ENCODE measurements at regions not wholly inside any gene's neighbourhood (a gene's known extent, or its start where the extent isn't known, plus 50 kb on each side); places are given as distances from the start of the nearest gene placed in this dataset.

DNA sequence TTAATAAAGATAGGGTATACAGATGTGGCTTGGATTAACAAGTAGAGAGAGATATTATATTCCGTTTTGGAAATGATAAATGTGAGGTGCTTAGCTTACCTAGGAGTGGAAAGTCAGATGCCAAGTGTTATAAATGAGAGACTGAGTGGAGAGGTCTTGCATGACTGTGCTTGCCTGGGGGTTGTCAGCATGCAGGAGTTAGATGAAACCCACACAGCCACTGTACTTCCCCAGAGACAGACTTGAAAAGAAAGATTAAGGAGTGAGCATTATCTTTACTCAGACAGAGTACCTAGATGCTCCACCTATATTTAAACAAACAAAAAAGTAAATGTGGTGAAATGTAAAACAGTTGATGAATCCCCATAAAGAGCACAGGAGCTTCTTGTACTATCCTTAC lies 482.7 kb downstream of the RIT2 start:
- H3F3A ChIP-seq (ENCODE audit: control insufficient read depth, insufficient read depth): no peaks in the 10 kb centered on the region
- no peaks in the 10 kb centered on the region for H3K79me2 ChIP-seq (ENCODE audit: control insufficient read depth, low read length)
- H3K27ac ChIP-seq (ENCODE audit: low read depth, low read length): no peak overlapping the region
- no peak overlapping the region for H3K4me3 ChIP-seq (ENCODE audit: low read length)
- H3K4me1 ChIP-seq (ENCODE audit: control insufficient read depth, low read length): no peaks in the 10 kb centered on the region
- H4K20me1 ChIP-seq (ENCODE audit: control insufficient read depth, insufficient read depth, low read depth, low read length): no peaks in the 10 kb centered on the region
- H3K36me3 ChIP-seq (ENCODE audit: control insufficient read depth, low read length): no peaks in the 10 kb centered on the region
- H3K27me3 ChIP-seq (ENCODE audit: control insufficient read depth, low read length): no peaks in the 10 kb centered on the region
- no peaks in the 10 kb centered on the region; the same call in 1 of the 2 replicates for H3K9me3 ChIP-seq (ENCODE audit: control insufficient read depth, insufficient read depth, low read length)
- TF ChIP-seq, protein P1, sequence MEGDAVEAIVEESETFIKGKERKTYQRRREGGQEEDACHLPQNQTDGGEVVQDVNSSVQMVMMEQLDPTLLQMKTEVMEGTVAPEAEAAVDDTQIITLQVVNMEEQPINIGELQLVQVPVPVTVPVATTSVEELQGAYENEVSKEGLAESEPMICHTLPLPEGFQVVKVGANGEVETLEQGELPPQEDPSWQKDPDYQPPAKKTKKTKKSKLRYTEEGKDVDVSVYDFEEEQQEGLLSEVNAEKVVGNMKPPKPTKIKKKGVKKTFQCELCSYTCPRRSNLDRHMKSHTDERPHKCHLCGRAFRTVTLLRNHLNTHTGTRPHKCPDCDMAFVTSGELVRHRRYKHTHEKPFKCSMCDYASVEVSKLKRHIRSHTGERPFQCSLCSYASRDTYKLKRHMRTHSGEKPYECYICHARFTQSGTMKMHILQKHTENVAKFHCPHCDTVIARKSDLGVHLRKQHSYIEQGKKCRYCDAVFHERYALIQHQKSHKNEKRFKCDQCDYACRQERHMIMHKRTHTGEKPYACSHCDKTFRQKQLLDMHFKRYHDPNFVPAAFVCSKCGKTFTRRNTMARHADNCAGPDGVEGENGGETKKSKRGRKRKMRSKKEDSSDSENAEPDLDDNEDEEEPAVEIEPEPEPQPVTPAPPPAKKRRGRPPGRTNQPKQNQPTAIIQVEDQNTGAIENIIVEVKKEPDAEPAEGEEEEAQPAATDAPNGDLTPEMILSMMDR (IDR thresholded peaks at IDR 0.05; ENCODE audit: low read depth, low read length, poor library complexity, severe bottlenecking): no peak
- TF ChIP-seq EZH2phosphoT487 (IDR thresholded peaks at IDR 0.05; ENCODE audit: borderline replicate concordance, low read length): no peak
- no peak overlapping the region for H3K4me2 ChIP-seq (ENCODE audit: low read length)
- H3K9me2 ChIP-seq (replicated peaks; ENCODE audit: control insufficient read depth, low read length): no peaks in the 10 kb centered on the region

DNA sequence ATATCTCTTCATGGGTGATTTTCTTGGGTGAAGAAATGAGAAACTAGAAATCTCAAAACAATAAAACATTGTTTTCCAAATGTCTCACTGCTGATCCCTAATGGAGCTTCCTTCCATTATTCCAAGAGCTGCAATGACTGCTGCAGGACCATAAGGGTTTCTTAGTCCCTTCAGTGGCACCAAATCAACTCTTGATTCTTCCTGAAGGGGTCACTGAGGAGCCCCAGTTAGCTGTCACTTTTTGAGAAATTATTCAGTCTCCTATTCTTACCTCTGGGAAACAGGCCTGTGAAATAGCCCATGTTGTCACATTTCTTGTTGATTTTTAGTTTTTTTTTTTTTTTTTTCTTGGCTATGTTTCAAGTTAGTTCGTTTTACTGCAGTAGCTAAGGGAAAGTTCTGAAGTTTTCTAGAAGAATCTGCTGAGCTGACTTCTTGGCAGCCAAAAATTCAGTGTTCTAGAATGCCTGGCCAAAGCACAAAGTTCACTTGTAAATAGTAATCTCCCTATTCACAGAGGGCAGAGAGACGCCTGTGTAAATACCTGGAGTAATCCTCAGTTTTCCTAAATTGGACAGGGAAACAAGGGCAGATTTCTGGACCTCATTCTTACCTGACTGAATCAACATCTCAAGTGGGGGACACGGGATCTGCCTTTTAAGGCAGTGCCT lies 480.0 kb downstream of the RIT2 start:
- H3K4me1 ChIP-seq (ENCODE audit: control insufficient read depth, low read length): no peaks in the 10 kb centered on the region
- no peaks in the 10 kb centered on the region for H3K79me2 ChIP-seq (ENCODE audit: control insufficient read depth, low read length)
- H3K9me2 ChIP-seq (replicated peaks; ENCODE audit: control insufficient read depth, low read length): no peaks in the 10 kb centered on the region
- no peak for TF ChIP-seq EZH2phosphoT487 (IDR thresholded peaks at IDR 0.05; ENCODE audit: borderline replicate concordance, low read length)
- TF ChIP-seq, protein P1 (IDR thresholded peaks at IDR 0.05; ENCODE audit: low read depth, low read length, poor library complexity, severe bottlenecking): no peak
- H3K36me3 ChIP-seq (ENCODE audit: control insufficient read depth, low read length): no peaks in the 10 kb centered on the region
- no peaks in the 10 kb centered on the region for H3K9me3 ChIP-seq (ENCODE audit: control insufficient read depth, insufficient read depth, low read length)
- no peak overlapping the region for H3K27ac ChIP-seq (ENCODE audit: low read depth, low read length)
- no peaks in the 10 kb centered on the region for H3F3A ChIP-seq (ENCODE audit: control insufficient read depth, insufficient read depth)
- H3K4me3 ChIP-seq (ENCODE audit: low read length): no peak overlapping the region
- no peaks in the 10 kb centered on the region for H4K20me1 ChIP-seq (ENCODE audit: control insufficient read depth, insufficient read depth, low read depth, low read length)
- no peaks in the 10 kb centered on the region for H3K27me3 ChIP-seq (ENCODE audit: control insufficient read depth, low read length)
- H3K4me2 ChIP-seq (ENCODE audit: low read length): no peak overlapping the region

DNA sequence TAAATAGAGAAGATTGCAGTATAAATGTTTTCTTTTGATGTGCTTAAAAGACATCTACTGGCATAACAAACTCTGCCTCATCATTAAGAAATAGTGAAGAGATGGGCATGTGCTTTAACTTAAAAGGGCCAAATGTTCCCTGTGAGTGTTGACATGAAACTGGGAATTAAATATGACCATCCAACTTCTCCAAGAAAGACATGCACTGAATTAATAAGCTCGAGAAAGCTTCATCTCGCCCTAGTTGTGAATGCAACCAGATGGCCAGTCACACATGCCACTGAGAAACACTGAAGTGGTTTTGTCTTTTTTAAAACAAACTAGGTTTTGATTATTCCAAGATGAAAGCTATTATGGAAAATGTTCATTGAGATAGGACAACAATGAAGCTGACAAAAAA lies 479.2 kb downstream of the RIT2 start:
- Histone ChIP-seq H3K27ac (ENCODE audit: low read depth, low read length) (no peak overlapping the region), H3K4me2 (ENCODE audit: low read length) (no peak overlapping the region), H3K36me3 (ENCODE audit: control insufficient read depth, low read length) (no peaks in the 10 kb centered on the region), H3K9me3 (ENCODE audit: control insufficient read depth, insufficient read depth, low read length) (no peaks in the 10 kb centered on the region), H4K20me1 (ENCODE audit: control insufficient read depth, insufficient read depth, low read depth, low read length) (no peaks in the 10 kb centered on the region), H3F3A (ENCODE audit: control insufficient read depth, insufficient read depth) (no peaks in the 10 kb centered on the region), H3K4me1 (ENCODE audit: control insufficient read depth, low read length) (no peaks in the 10 kb centered on the region), H3K27me3 (ENCODE audit: control insufficient read depth, low read length) (no peaks in the 10 kb centered on the region), H3K9me2 (replicated peaks; ENCODE audit: control insufficient read depth, low read length) (no peaks in the 10 kb centered on the region), H3K79me2 (ENCODE audit: control insufficient read depth, low read length) (no peaks in the 10 kb centered on the region), H3K4me3 (ENCODE audit: low read length) (no peak overlapping the region)
- TF ChIP-seq EZH2phosphoT487 (IDR thresholded peaks at IDR 0.05; ENCODE audit: borderline replicate concordance, low read length): no peak
- TF ChIP-seq, protein P1 (IDR thresholded peaks at IDR 0.05; ENCODE audit: low read depth, low read length, poor library complexity, severe bottlenecking): no peak

Data from DOHH2 (cell line).